GM12864 (cell line): ENCODE measurements at regions not wholly inside any gene's neighbourhood (a gene's known extent, or its start where the extent isn't known, plus 50 kb on each side); places are given as distances from the start of the nearest gene placed in this dataset.

Source experiments
- DNase-seq: peaks from one replicate; pipeline ENCODE4 v3.0.0-alpha.2; 2011; ENCODE audit warnings: low read depth
- H3K4me3 ChIP-seq: 2 replicates; pipeline ENCODE4 v1.5.1; 2011; ENCODE audit warnings: mild to moderate bottlenecking, low read depth, low read length, control low read depth
- CTCF ChIP-seq: IDR thresholded peaks from 2 replicates; pipeline ENCODE4 v1.5.1; 2011; ENCODE audit warnings: low read depth, mild to moderate bottlenecking, moderate library complexity, low read length, control low read depth, inconsistent platforms; ENCODE audit errors: missing control alignments

- TF ChIP-seq CTCF, result no peak
- DNase-seq, result no peak
- no peak overlapping the region for H3K4me3 ChIP-seq
Measured at GRCh38 chr5:8060235-8060952, 191.4 kb downstream of the MTRR start.

GRCh38 chr5:8060953-8061429, 192.0 kb downstream of the MTRR start:
- TF ChIP-seq CTCF, result no peak
- no peak for DNase-seq
- no peak overlapping the region for H3K4me3 ChIP-seq

- H3K4me3 ChIP-seq, result no peak overlapping the region
- no peak for DNase-seq
- no peak for TF ChIP-seq CTCF
Measured at GRCh38 chr5:8062521-8062920, 193.6 kb downstream of the MTRR start.

- TF ChIP-seq CTCF, result no peak
Measured at GRCh38 chr5:8068078-8068477, 199.1 kb downstream of the MTRR start.

GRCh38 chr5:8070138-8070537, 201.2 kb downstream of the MTRR start:
- DNase-seq, result no peak
- no peak overlapping the region for H3K4me3 ChIP-seq
- TF ChIP-seq CTCF, result no peak

More at GRCh38 chr5:8068078-8068477, 199.1 kb downstream of the MTRR start:
- no peak overlapping the region for H3K4me3 ChIP-seq
- no peak for DNase-seq

GRCh38 chr5:8079056-8079455, 210.1 kb downstream of the MTRR start:
- H3K4me3 ChIP-seq, result no peak overlapping the region
- DNase-seq, result no peak
- no peak for TF ChIP-seq CTCF

- DNase-seq, result no peak
- no peak for TF ChIP-seq CTCF
- H3K4me3 ChIP-seq, result no peak overlapping the region
Measured at GRCh38 chr5:8081179-8081578, 212.2 kb downstream of the MTRR start.
